Panc1 (cell line): ENCODE measurements at regions not wholly inside any gene's neighbourhood (a gene's known extent, or its start where the extent isn't known, plus 50 kb on each side); places are given as distances from the start of the nearest gene placed in this dataset.

Experiments
- ATAC-seq: fragments of 200-7000 bp; cut with Tn5 transposase; 2 replicates; pipeline ENCODE4 v1.9.1; 2020; ENCODE audit warnings: mild to moderate bottlenecking, moderate library complexity
- BruUV-seq: library from RNA; stranded (reverse); fragments of 400-500 nt; replicated peaks from 2 replicates; lab custom pipeline; 2021; lab: Mats Ljungman, UMichigan
- CTCF ChIA-PET: fragments of 300-600 bp; sonication (Branson Sonifier 250); formaldehyde crosslinking; loops from one replicate; lab custom pipeline; 2022; ENCODE audit warnings: antibody characterized with exemption; lab: Charles Lee
- POLR2A ChIA-PET: fragments of 300-600 bp; sonication (Branson Sonifier 250); formaldehyde crosslinking; loops from one replicate; lab custom pipeline; 2022; ENCODE audit warnings: antibody characterized with exemption; lab: Charles Lee
- DNase-seq: peaks from one replicate; pipeline ENCODE4 v3.0.0-alpha.2; 2010; ENCODE audit warnings: low read depth, low spot score
- H3K27ac ChIP-seq: 2 replicates; pipeline ENCODE4 v1.5.1; 2011; ENCODE audit warnings: mild to moderate bottlenecking, low read length, inconsistent platforms
- H3K27me3 ChIP-seq: fragments of 200-500 bp; sonication (Bioruptor generic); 2 replicates; pipeline ENCODE4 v1.6.0; 2014; ENCODE audit warnings: low read length, inconsistent platforms; ENCODE audit not compliant: control insufficient read depth, insufficient read depth
- H3K36me3 ChIP-seq: fragments of 200-500 bp; sonication (Bioruptor generic); 2 replicates; pipeline ENCODE4 v1.5.1; 2014; ENCODE audit warnings: inconsistent platforms, mild to moderate bottlenecking, low read length, moderate library complexity; ENCODE audit not compliant: control insufficient read depth, insufficient read depth
- H3K4me1 ChIP-seq: 2 replicates; pipeline ENCODE4 v1.5.1; 2011; ENCODE audit warnings: inconsistent platforms, mild to moderate bottlenecking, low read length, moderate library complexity; ENCODE audit not compliant: control insufficient read depth, insufficient read depth
- H3K4me3 ChIP-seq, 2 experiments: 2 replicates each; pipeline ENCODE4 v1.5.1; 2011 to 2012; ENCODE audit warnings: low read depth in 2 of 2, low read length in 2 of 2, mild to moderate bottlenecking in 2 of 2, inconsistent platforms in 1 of 2, moderate library complexity in 1 of 2
- H3K9me3 ChIP-seq: fragments of 200-500 bp; sonication (Bioruptor generic); 2 replicates; pipeline ENCODE4 v1.5.1; 2014; ENCODE audit warnings: low read depth, mild to moderate bottlenecking, inconsistent platforms, low read length, moderate library complexity; ENCODE audit not compliant: control insufficient read depth, insufficient read depth
- POLR2AphosphoS5 ChIP-seq: IDR thresholded peaks from 2 replicates; pipeline ENCODE4 v1.6.1; 2012; ENCODE audit warnings: mild to moderate bottlenecking, low read depth, low read length, moderate library complexity
- REST ChIP-seq, 2 experiments: IDR thresholded peaks; 2 replicates each; pipeline ENCODE4 v1.6.1; 2011 to 2012; ENCODE audit warnings: low read depth in 2 of 2, control low read depth in 1 of 2, low read length in 1 of 2, mild to moderate bottlenecking in 1 of 2, moderate library complexity in 1 of 2; ENCODE audit not compliant: insufficient read depth in 1 of 2
- SIN3A ChIP-seq: IDR thresholded peaks from 2 replicates; pipeline ENCODE4 v1.6.1; 2012; ENCODE audit warnings: low read depth, mild to moderate bottlenecking, low read length, moderate library complexity, borderline replicate concordance; ENCODE audit not compliant: insufficient read depth
- TCF7L2 ChIP-seq: IDR thresholded peaks from 2 replicates; pipeline ENCODE4 v1.6.1; 2011; ENCODE audit warnings: mild to moderate bottlenecking, low read depth, low read length, inconsistent platforms
- in situ Hi-C: cut with HindIII; loops from 2 replicates; pipeline ENCODE4 v1.10.0; 2016; ENCODE audit warnings: low sequenced_read_pairs, low pct_unique_long_range_greater_than_20kb
- intact Hi-C: fragments of 100-400 bp; cut with micrococcal nuclease; formaldehyde crosslinking; loops from one replicate; pipeline ENCODE4 v1.10.0; 2022; ENCODE audit not compliant: unreplicated experiment
- TF ChIP-seq, protein P1 (sequence below): fragments of 450-650 bp; IDR thresholded peaks from 2 replicates; pipeline ENCODE4 v1.5.1; 2017; ENCODE audit warnings: mild to moderate bottlenecking

DNA sequence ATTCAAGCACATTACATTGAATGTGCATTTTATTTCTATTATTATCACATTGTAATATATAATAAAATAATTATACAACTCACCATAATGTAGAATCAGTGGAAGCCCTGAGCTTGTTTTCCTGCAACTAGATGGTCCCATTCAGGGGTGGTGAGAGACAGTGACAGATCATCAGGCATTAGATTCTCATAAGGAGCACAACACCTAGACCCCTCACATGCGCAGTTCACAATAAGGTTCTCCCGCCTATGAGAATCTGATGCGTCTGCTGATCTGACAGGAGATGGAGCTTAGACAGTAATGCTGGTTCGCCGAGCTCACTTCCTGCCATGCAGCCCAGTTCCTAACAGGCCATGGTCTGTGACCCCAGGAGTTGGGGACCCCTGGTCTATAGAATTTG, 96.7 kb upstream of the RBBP6 start:
- no peak for DNase-seq
- no TSS peak for BruUV-seq
- no peak overlapping the region for H3K4me3 ChIP-seq
- H3K27me3 ChIP-seq, result no peaks in the 10 kb centered on the region
- TF ChIP-seq, protein P1, sequence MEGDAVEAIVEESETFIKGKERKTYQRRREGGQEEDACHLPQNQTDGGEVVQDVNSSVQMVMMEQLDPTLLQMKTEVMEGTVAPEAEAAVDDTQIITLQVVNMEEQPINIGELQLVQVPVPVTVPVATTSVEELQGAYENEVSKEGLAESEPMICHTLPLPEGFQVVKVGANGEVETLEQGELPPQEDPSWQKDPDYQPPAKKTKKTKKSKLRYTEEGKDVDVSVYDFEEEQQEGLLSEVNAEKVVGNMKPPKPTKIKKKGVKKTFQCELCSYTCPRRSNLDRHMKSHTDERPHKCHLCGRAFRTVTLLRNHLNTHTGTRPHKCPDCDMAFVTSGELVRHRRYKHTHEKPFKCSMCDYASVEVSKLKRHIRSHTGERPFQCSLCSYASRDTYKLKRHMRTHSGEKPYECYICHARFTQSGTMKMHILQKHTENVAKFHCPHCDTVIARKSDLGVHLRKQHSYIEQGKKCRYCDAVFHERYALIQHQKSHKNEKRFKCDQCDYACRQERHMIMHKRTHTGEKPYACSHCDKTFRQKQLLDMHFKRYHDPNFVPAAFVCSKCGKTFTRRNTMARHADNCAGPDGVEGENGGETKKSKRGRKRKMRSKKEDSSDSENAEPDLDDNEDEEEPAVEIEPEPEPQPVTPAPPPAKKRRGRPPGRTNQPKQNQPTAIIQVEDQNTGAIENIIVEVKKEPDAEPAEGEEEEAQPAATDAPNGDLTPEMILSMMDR, result no peak
- TF ChIP-seq POLR2AphosphoS5, result no peak
- TF ChIP-seq REST (IDR thresholded peaks at IDR 0.05; ENCODE audit: insufficient read depth in 1 of 2, low read depth in 2 of 2, low read length in 1 of 2), result no peak
- TF ChIP-seq TCF7L2, result no peak
- TF ChIP-seq SIN3A, result no peak
- intact Hi-C loops, result no loop called here
- in situ Hi-C loops, result no loop called here
- CTCF ChIA-PET, result no interaction called here
- POLR2A ChIA-PET, result no interaction called here
- H3K27ac ChIP-seq, result no peak overlapping the region
- H3K36me3 ChIP-seq, result no peaks in the 10 kb centered on the region
- no peak for ATAC-seq
- H3K9me3 ChIP-seq, result no peaks in the 10 kb centered on the region
- H3K4me1 ChIP-seq, result no peaks in the 10 kb centered on the region

DNA sequence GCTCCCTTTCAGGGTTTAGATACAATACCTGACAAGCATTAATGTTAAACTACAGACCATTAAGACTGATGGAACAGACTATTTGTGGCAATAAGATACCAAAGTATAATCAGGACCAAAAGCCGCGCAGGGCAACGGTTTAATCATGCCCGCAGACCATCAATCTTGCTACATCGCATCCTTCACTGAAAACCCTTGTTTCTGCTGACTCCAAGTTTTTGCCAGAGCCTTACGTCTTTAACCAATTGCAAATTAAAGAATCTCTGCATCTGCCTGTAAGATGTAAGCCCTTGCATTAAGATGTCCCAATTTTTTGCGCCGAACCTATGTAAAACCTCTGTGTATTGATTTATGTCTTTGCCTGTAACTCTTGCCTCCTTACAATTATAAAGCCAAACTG, 94.2 kb upstream of the RBBP6 start:
- CTCF ChIA-PET, result no interaction called here

More for the DNA sequence above, 94.2 kb upstream of the RBBP6 start:
- TF ChIP-seq, protein P1, result no peak
- TF ChIP-seq REST (IDR thresholded peaks at IDR 0.05; ENCODE audit: insufficient read depth in 1 of 2, low read depth in 2 of 2, low read length in 1 of 2) (no peak), POLR2AphosphoS5 (no peak), TCF7L2 (no peak), SIN3A (no peak)
- Histone ChIP-seq H3K9me3 (no peaks in the 10 kb centered on the region), H3K4me1 (no peaks in the 10 kb centered on the region), H3K27ac (no peak overlapping the region), H3K27me3 (no peaks in the 10 kb centered on the region), H3K4me3 (no peak overlapping the region), H3K36me3 (no peaks in the 10 kb centered on the region)
- no peak for DNase-seq
- no peak for ATAC-seq
- POLR2A ChIA-PET, result no interaction called here
- BruUV-seq, result no TSS peak
- intact Hi-C loops, result no loop called here
- in situ Hi-C loops, result no loop called here
